GM23338 (cell line): ENCODE measurements at regions not wholly inside any gene's neighbourhood (a gene's known extent, or its start where the extent isn't known, plus 50 kb on each side); places are given as distances from the start of the nearest gene placed in this dataset.

ENCODE experiments used
- ATAC-seq: fragments of 200-7000 bp; cut with Tn5 transposase; 3 replicates; pipeline ENCODE4 v1.9.1; 2020
- DNase-seq: peaks from one replicate; pipeline ENCODE4 v3.0.0-alpha.2; 2015; ENCODE audit warnings: low spot score
- H2AFZ ChIP-seq: fragments of 200-600 bp; sonication (generic); 2 replicates; pipeline ENCODE4 v1.8.0; 2016; ENCODE audit warnings: antibody characterized with exemption, mild to moderate bottlenecking, moderate library complexity
- H3F3A ChIP-seq: fragments of 200-600 bp; sonication (generic); replicated peaks from 2 replicates; pipeline ENCODE4 v1.8.0; 2017; ENCODE audit warnings: antibody characterized with exemption, mixed run types, low read depth
- H3K27ac ChIP-seq: fragments of 200-600 bp; sonication (generic); 2 replicates; pipeline ENCODE4 v1.6.1; 2016; ENCODE audit warnings: low read depth
- H3K27me3 ChIP-seq: fragments of 200-600 bp; sonication (generic); 2 replicates; pipeline ENCODE4 v1.8.0; 2016; ENCODE audit warnings: mild to moderate bottlenecking, mixed run types, moderate library complexity; ENCODE audit not compliant: insufficient read depth
- H3K36me3 ChIP-seq: fragments of 200-600 bp; sonication (generic); 2 replicates; pipeline ENCODE4 v1.8.0; 2016; ENCODE audit warnings: mild to moderate bottlenecking; ENCODE audit not compliant: insufficient read depth
- H3K4me1 ChIP-seq: fragments of 200-600 bp; sonication (generic); 2 replicates; pipeline ENCODE4 v1.8.0; 2016; ENCODE audit warnings: mild to moderate bottlenecking, moderate library complexity; ENCODE audit not compliant: insufficient read depth
- H3K4me2 ChIP-seq: fragments of 200-600 bp; sonication (generic); 2 replicates; pipeline ENCODE4 v1.7.1; 2017; ENCODE audit warnings: mixed run types
- H3K4me3 ChIP-seq: fragments of 200-600 bp; sonication (generic); 2 replicates; pipeline ENCODE4 v1.6.1; 2016; ENCODE audit warnings: mixed run types
- H3K79me2 ChIP-seq: fragments of 200-600 bp; sonication (generic); replicated peaks from 2 replicates; pipeline ENCODE4 v1.8.0; 2017; ENCODE audit warnings: mild to moderate bottlenecking; ENCODE audit not compliant: insufficient read depth
- H3K9me2 ChIP-seq: fragments of 200-600 bp; sonication (generic); 2 replicates; pipeline ENCODE4 v1.8.0; 2017; ENCODE audit not compliant: insufficient read depth
- H4K20me1 ChIP-seq: fragments of 200-600 bp; sonication (generic); replicated peaks from 2 replicates; pipeline ENCODE4 v1.8.0; 2017; ENCODE audit warnings: mild to moderate bottlenecking; ENCODE audit not compliant: insufficient read depth
- H3K27ac Mint-ChIP-seq: 2 replicates; pipeline ENCODE4 v1.8.0; 2020; ENCODE audit warnings: inconsistent platforms, mild to moderate bottlenecking, moderate library complexity, mixed read lengths
- H3K27me3 Mint-ChIP-seq: 3 replicates; pipeline ENCODE4 v1.8.0; 2022; ENCODE audit warnings: low read depth, mild to moderate bottlenecking, moderate library complexity, mixed read lengths, inconsistent platforms; ENCODE audit not compliant: insufficient read depth, poor library complexity
- H3K36me3 Mint-ChIP-seq: 3 replicates; pipeline ENCODE4 v1.8.0; 2021; ENCODE audit warnings: low read depth, mild to moderate bottlenecking, inconsistent platforms, moderate library complexity, mixed read lengths
- H3K4me1 Mint-ChIP-seq: 3 replicates; pipeline ENCODE4 v1.8.0; 2020; ENCODE audit warnings: mild to moderate bottlenecking, inconsistent platforms, mixed read lengths
- H3K4me3 Mint-ChIP-seq: 3 replicates; pipeline ENCODE4 v1.8.0; 2021; ENCODE audit warnings: moderate library complexity, mild to moderate bottlenecking, inconsistent platforms, mixed read lengths
- H3K9me3 Mint-ChIP-seq: 3 replicates; pipeline ENCODE4 v1.8.0; 2020; ENCODE audit warnings: moderate library complexity, mild to moderate bottlenecking, inconsistent platforms, mixed read lengths
- EZH2phosphoT487 ChIP-seq: fragments of 200-600 bp; sonication (generic); IDR thresholded peaks from one replicate; pipeline ENCODE4 v1.8.1; 2018; ENCODE audit warnings: antibody characterized with exemption; ENCODE audit not compliant: unreplicated experiment
- POLR2AphosphoS5 ChIP-seq: IDR thresholded peaks from 2 replicates; pipeline ENCODE4 v1.6.1; 2016; ENCODE audit warnings: antibody characterized with exemption, low read depth
- REST ChIP-seq: IDR thresholded peaks from one replicate; pipeline ENCODE4 v1.6.1; 2018; ENCODE audit warnings: antibody characterized with exemption; ENCODE audit not compliant: unreplicated experiment
- STAT1 ChIP-seq: IDR thresholded peaks from one replicate; pipeline ENCODE4 v1.6.1; 2016; ENCODE audit warnings: antibody characterized with exemption; ENCODE audit not compliant: unreplicated experiment
- ZNF462 ChIP-seq: fragments of 250-450 bp; sonication (Bioruptor Pico); IDR thresholded peaks from 2 replicates; pipeline ENCODE4 v1.5.0; 2020; ENCODE audit warnings: mild to moderate bottlenecking, moderate library complexity

GRCh38 chr7:1370738-1371137, 88.5 kb downstream of the MICALL2 start (continued):
- TF ChIP-seq ZNF462 (CRISPR knock-in tag) = no peak

GRCh38 chr7:1372063-1372462, 87.2 kb downstream of the MICALL2 start:
- DNase-seq (no peak), ATAC-seq (no peak)
- Histone ChIP-seq H3K4me1 (no peaks in the 10 kb centered on the region; the same call in 1 of the 2 replicates), H3K79me2 (no peaks in the 10 kb centered on the region), H3K27me3 (peaks cover 13% of the 10 kb centered on the region; the same call in 1 of the 2 replicates), H3K4me2 (no peak overlapping the region), H4K20me1 (no peaks in the 10 kb centered on the region), H3K27ac (no peak overlapping the region), H3K36me3 (no peaks in the 10 kb centered on the region), H2AFZ (no peak overlapping the region), H3K9me2 (no peaks in the 10 kb centered on the region), H3K4me3 (no peak overlapping the region), H3F3A (no peaks in the 10 kb centered on the region)
- Mint-ChIP-seq H3K4me1 (no peaks in the 10 kb centered on the region; the same call in 2 of the 3 replicates), H3K27me3 (peaks cover 27% of the 10 kb centered on the region), H3K4me3 (no peak overlapping the region), H3K27ac (no peak overlapping the region), H3K9me3 (no peaks in the 10 kb centered on the region), H3K36me3 (no peaks in the 10 kb centered on the region)
- TF ChIP-seq ZNF462 (CRISPR knock-in tag) (no peak), POLR2AphosphoS5 (no peak), EZH2phosphoT487 (no peak), REST (no peak), STAT1 (no peak)
